Ovary (tissue), 7 donors: ENCODE measurements at regions not wholly inside any gene's neighbourhood (a gene's known extent, or its start where the extent isn't known, plus 50 kb on each side); places are given as distances from the start of the nearest gene placed in this dataset.
A peak's percentile ranks its signal among the peaks of the same experiment; 100 is the strongest.
"Not testable (repeated sequence)": the region's sequence is repeated elsewhere in the genome, so short reads cannot be mapped to it uniquely, and the experiment has no call there.

Experiments used
- DNase-seq, 5 donors: peaks; one replicate each; pipeline ENCODE4 v3.0.0-alpha.2; 2019 to 2020
- H3K27ac ChIP-seq, 2 donors: fragments of 200-600 bp; one replicate each; pipeline versions ENCODE4 v1.5.1 to v1.8.0; 2019 to 2022
- H3K27me3 ChIP-seq: fragments of 200-600 bp; one replicate; pipeline ENCODE4 v1.8.0; 2022
- H3K36me3 ChIP-seq: fragments of 200-600 bp; sonication (generic); one replicate; pipeline ENCODE4 v1.5.1; 2019
- H3K4me1 ChIP-seq: one replicate; pipeline ENCODE4 v1.8.1; 2013; ENCODE audit warnings: mild to moderate bottlenecking, moderate library complexity; ENCODE audit not compliant: insufficient read depth
- H3K4me3 ChIP-seq: fragments of 200-600 bp; sonication (generic); one replicate; pipeline ENCODE4 v1.5.1; 2017
- H3K9me3 ChIP-seq, 2 donors: fragments of 200-600 bp in 1 of 2; sonication (generic) in 1 of 2; one replicate each; pipeline versions ENCODE4 v1.5.1 to v1.8.1; 2013 to 2019; ENCODE audit warnings: mild to moderate bottlenecking in 1 of 2, moderate library complexity in 1 of 2
- EP300 ChIP-seq: sonication (generic); formaldehyde crosslinking; IDR thresholded peaks from one replicate; pipeline ENCODE4 v1.6.1; 2017; ENCODE audit warnings: antibody characterized with exemption
- POLR2A ChIP-seq: fragments of 450-650 bp; IDR thresholded peaks from one replicate; pipeline ENCODE4 v1.6.1; 2017; ENCODE audit warnings: antibody characterized with exemption, mild to moderate bottlenecking, moderate library complexity
- WGBS, 3 donors: extraction: QIAGEN DNeasy Blood & Tissue Kit in 1 of 3; methylation state at CpG; one replicate each; pipeline versions ENCODE4 v1.1.5 to v1.1.7; 2013 to 2017; 5-methylcytosine and 5-hydroxymethylcytosine counted together
- intact Hi-C, 4 donors: fragments of 100-400 bp; cut with DNase I; formaldehyde crosslinking; loops; one replicate each; pipeline versions ENCODE4 v1.11.0 to v1.15.1; 2022 to 2023
- TF ChIP-seq, protein P1 (sequence below), 3 donors: fragments of 450-650 bp in 2 of 3; fragments of 200-600 bp in 1 of 3; IDR thresholded peaks; one replicate each; pipeline versions ENCODE4 v1.5.1 to v1.8.0; 2016 to 2022; ENCODE audit warnings: antibody characterized with exemption in 3 of 3, mild to moderate bottlenecking in 1 of 3
- donor health status: DM: no; HTN: no; CAD: no; lungs with moderate emphysema.
- donor health status: DM: no; HTN: no; CAD: no.
- donor health status: Bipolar disorder and iron deficiency.
- donor health status: DM: no; HTN: no; CAD: no.
- donor health status: DM: yes; HTN: yes; CAD: no.

DNA sequence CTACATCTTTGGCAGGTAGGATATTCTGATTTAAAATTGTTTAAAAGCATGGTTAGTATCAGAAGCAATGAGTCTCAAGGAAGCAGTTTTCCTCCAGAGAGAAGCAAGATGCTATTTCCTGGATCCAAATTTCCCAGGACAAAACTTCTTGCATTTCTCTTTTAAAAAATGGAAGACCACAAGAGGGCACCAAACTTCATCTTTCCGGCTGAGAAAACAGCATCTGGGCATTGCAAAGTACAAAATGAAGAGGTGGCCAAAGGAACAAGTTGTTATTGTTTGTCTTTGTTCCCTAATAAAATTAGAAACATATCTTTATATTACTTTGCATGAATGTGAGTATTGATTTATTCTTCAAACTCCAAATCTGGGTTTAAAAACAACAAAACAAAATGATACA lies 60.0 kb upstream of the LRCH1 start:
- no peaks in the 10 kb centered on the region for H3K4me1 ChIP-seq
- no peaks in the 10 kb centered on the region for H3K27me3 ChIP-seq
- no peak overlapping the region for H3K4me3 ChIP-seq
- intact Hi-C loops, result loop anchor here in 3 of 4 donors (5.0 kb wide), 1 partner anchor 229 kb away; no protein-coding TSS in a partner anchor
- TF ChIP-seq, protein P1, sequence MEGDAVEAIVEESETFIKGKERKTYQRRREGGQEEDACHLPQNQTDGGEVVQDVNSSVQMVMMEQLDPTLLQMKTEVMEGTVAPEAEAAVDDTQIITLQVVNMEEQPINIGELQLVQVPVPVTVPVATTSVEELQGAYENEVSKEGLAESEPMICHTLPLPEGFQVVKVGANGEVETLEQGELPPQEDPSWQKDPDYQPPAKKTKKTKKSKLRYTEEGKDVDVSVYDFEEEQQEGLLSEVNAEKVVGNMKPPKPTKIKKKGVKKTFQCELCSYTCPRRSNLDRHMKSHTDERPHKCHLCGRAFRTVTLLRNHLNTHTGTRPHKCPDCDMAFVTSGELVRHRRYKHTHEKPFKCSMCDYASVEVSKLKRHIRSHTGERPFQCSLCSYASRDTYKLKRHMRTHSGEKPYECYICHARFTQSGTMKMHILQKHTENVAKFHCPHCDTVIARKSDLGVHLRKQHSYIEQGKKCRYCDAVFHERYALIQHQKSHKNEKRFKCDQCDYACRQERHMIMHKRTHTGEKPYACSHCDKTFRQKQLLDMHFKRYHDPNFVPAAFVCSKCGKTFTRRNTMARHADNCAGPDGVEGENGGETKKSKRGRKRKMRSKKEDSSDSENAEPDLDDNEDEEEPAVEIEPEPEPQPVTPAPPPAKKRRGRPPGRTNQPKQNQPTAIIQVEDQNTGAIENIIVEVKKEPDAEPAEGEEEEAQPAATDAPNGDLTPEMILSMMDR (IDR thresholded peaks at IDR 0.05), result peak; percentile 38 to 63 (median 62)
- no peak for TF ChIP-seq EP300
- DNase-seq, result no peak
- H3K36me3 ChIP-seq, result no peaks in the 10 kb centered on the region
- no peaks in the 10 kb centered on the region for H3K9me3 ChIP-seq
- WGBS, 3 donors, result 0 to 4% (median 0%) methylated on average over 1 of the region's 1 CpG
- no peak overlapping the region for H3K27ac ChIP-seq

DNA sequence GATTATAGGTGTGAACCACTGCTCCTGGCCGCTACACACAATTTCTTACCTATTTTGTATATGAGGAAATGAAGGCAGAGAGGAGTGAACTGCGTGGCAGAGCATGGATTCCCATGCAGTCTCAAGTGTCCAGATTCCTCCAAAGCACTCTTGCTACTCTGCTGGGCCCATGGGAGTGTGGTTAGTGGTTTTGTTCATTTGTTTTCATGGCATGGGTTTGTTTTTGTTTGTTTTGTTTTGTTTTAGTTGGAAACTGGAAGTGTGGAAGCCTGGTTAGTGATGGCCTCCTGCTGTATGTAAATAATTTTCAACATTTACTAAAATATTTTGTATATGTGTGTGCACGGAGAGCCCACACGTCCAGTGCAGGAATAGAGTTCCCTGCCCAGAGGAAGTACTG lies 61.3 kb upstream of the LRCH1 start:
- TF ChIP-seq, protein P1 (IDR thresholded peaks at IDR 0.05), result no peak
- TF ChIP-seq EP300 (no peak), POLR2A (no peak)
- WGBS, 3 donors, result 61 to 70% (median 62%) methylated on average over 4 of the region's 4 CpGs
- no peaks in the 10 kb centered on the region for H3K9me3 ChIP-seq
- intact Hi-C loops, result loop anchor here in 3 of 4 donors (5.0 kb wide), 1 partner anchor 231 kb away; no protein-coding TSS in a partner anchor
- H3K27ac ChIP-seq, result no peak overlapping the region
- no peaks in the 10 kb centered on the region for H3K27me3 ChIP-seq
- DNase-seq, result no peak
- H3K36me3 ChIP-seq, result no peaks in the 10 kb centered on the region
- no peaks in the 10 kb centered on the region for H3K4me1 ChIP-seq
- H3K4me3 ChIP-seq, result no peak overlapping the region

- not testable (repeated sequence) for H3K27ac ChIP-seq, H3K27me3 ChIP-seq, H3K36me3 ChIP-seq, DNase-seq, H3K4me3 ChIP-seq, H3K4me1 ChIP-seq, H3K9me3 ChIP-seq
- intact Hi-C loops, result loop anchor here in 3 of 4 donors (5.0 kb wide), 1 partner anchor 232 kb away; no protein-coding TSS in a partner anchor
- WGBS, 3 donors, result 91 to 96% (median 93%) methylated on average over 14 of the region's 14 CpGs
Observed at GRCh38 chr13:46490713-46491112, 62.3 kb upstream of the LRCH1 start.

GRCh38 chr13:46490129-46490528 lies 62.8 kb upstream of the LRCH1 start:
- no peak overlapping the region for H3K4me3 ChIP-seq
- WGBS, 3 donors, result 65 to 68% (median 66%) methylated on average over 2 of the region's 2 CpGs
- no peak for TF ChIP-seq EP300
- TF ChIP-seq, protein P1 (IDR thresholded peaks at IDR 0.05), result no peak
- TF ChIP-seq POLR2A, result no peak
- H3K27ac ChIP-seq, result no peak overlapping the region
- intact Hi-C loops, result loop anchor here in 3 of 4 donors (5.0 kb wide), 1 partner anchor 232 kb away; no protein-coding TSS in a partner anchor
- H3K36me3 ChIP-seq, result no peaks in the 10 kb centered on the region
- no peak for DNase-seq
- H3K9me3 ChIP-seq, result peaks cover 0 to under 1% of the 10 kb centered on the region in 2 donors
- H3K27me3 ChIP-seq, result no peaks in the 10 kb centered on the region
- no peaks in the 10 kb centered on the region for H3K4me1 ChIP-seq

DNA sequence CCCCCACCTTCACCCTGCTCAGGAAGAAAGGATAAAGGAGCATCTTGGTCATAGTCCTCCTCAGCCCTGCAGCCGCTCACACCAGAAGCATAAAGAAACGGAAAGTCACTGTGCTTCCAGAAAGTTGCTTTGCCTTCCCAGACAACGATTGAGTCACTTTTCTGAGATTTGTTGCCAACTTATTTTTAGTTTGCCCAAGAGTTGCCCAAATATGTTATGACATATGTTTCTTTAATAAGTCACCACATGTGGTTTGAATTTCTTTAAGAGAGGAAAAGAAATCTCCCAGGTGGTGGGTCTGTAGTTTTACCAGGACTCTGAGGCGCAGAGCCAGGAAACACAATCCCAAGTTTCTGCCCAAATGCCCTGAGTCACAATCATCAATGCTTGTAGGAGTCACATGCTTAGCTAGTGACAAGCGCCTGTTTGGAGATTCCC lies 63.4 kb upstream of the LRCH1 start:
- TF ChIP-seq, protein P1 (IDR thresholded peaks at IDR 0.05), result no peak
- TF ChIP-seq POLR2A (no peak), EP300 (no peak)
- Histone ChIP-seq H3K27ac (no peak overlapping the region), H3K9me3 (peaks cover 0 to 3% of the 10 kb centered on the region in 2 donors), H3K4me1 (no peaks in the 10 kb centered on the region), H3K4me3 (no peak overlapping the region), H3K36me3 (no peaks in the 10 kb centered on the region), H3K27me3 (no peaks in the 10 kb centered on the region)
- intact Hi-C loops, result loop anchor here in 3 of 4 donors (5.0 kb wide), 1 partner anchor 233 kb away; no protein-coding TSS in a partner anchor
- DNase-seq, result no peak
- 59 to 71% (median 62%) methylated on average over 5 of the region's 5 CpGs for WGBS, 3 donors
